Fibroblast of pulmonary artery (primary cell): ENCODE measurements at regions not wholly inside any gene's neighbourhood (a gene's known extent, or its start where the extent isn't known, plus 50 kb on each side); places are given as distances from the start of the nearest gene placed in this dataset.

Experiments
- DNase-seq: peaks from one replicate; pipeline ENCODE4 v3.0.0-alpha.2; 2010; ENCODE audit warnings: low read depth
- H3K4me3 ChIP-seq: replicated peaks from 2 replicates; pipeline ENCODE4 v1.5.1; 2011; ENCODE audit warnings: low read depth, mild to moderate bottlenecking, control low read depth, low read length, moderate library complexity
- CTCF ChIP-seq: IDR thresholded peaks from 2 replicates; pipeline ENCODE4 v1.5.1; 2011; ENCODE audit warnings: mild to moderate bottlenecking, control low read depth, low read length, inconsistent platforms; ENCODE audit errors: missing control alignments

DNA sequence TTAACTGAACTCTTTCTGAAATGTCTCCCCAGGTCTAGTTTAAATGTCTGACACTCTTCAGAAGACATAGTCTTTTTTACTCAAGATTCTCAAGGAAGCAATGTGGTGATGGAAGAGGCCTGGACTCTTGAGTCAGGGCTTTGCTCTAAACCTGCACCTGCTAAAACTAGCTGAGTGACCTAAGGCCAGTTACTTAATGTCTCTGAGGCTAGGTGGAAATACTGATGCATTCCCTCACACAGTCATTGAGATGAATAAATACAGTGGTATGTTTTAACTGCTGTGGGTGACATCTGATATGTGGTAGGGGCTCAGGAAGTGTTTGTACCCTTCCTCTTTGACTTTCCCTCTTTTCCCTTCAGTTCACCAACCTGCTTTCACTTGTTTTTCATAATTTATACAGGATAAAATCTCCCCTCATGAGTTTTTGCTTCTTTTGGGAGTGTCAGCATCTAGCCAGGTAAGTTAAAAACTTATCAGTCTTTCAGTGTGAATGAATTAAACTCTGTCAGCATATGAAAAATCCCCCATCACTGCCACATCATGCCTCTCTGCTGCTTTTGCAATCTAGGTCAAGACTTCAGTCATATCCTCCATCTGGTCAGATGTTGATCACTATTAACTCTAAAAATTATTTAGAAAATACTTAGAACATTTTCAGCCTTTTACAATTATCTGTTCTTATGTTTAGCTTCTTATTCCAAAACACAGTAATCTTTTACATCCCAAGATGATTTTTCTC is 178.7 kb upstream of the TNFAIP3 start:
- H3K4me3 ChIP-seq = no peak overlapping the region
- no peak for TF ChIP-seq CTCF
- no peak for DNase-seq

DNA sequence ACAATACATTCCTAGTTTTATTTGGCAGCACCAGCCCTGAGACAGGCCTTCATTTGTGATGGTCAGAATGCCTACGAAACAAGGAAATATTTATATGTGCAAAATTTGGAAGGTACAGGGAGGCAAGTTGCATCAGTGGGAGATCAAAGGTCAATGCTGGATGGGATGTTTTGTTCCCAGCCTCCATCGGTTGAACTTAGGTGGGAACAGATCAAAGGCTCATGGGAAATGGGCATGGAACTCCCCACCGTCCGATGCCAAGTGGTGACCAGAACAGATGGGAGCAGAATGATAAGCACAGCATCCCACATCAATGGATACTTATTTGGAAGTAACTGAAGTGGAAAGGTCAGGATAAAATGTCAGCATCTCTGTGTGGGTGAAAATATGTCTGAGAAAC is 177.7 kb upstream of the TNFAIP3 start:
- H3K4me3 ChIP-seq = no peak overlapping the region
- no peak for TF ChIP-seq CTCF
- DNase-seq = no peak

GRCh38 chr6:137690034-137690433 is 177.0 kb upstream of the TNFAIP3 start:
- H3K4me3 ChIP-seq = no peak overlapping the region
- no peak for TF ChIP-seq CTCF

GRCh38 chr6:137690721-137691120 is 176.3 kb upstream of the TNFAIP3 start:
- TF ChIP-seq CTCF = no peak
- no peak overlapping the region for H3K4me3 ChIP-seq
- no peak for DNase-seq

More at GRCh38 chr6:137690034-137690433, 177.0 kb upstream of the TNFAIP3 start:
- DNase-seq = no peak

GRCh38 chr6:137692308-137692707 is 174.8 kb upstream of the TNFAIP3 start:
- DNase-seq = no peak
- TF ChIP-seq CTCF = no peak
- H3K4me3 ChIP-seq = no peak overlapping the region

GRCh38 chr6:137692806-137693205 is 174.3 kb upstream of the TNFAIP3 start:
- H3K4me3 ChIP-seq = no peak overlapping the region
- TF ChIP-seq CTCF = no peak
- peak; percentile 45 for DNase-seq

- DNase-seq = peak; percentile 41
- TF ChIP-seq CTCF = no peak
- H3K4me3 ChIP-seq = no peak overlapping the region
Observed at GRCh38 chr6:137693711-137694110, 173.3 kb upstream of the TNFAIP3 start.
